Liver (tissue), 3 donors: ENCODE measurements at regions not wholly inside any gene's neighbourhood (a gene's known extent, or its start where the extent isn't known, plus 50 kb on each side); places are given as distances from the start of the nearest gene placed in this dataset.

Source experiments
- JUND ChIP-seq, 2 donors: IDR thresholded peaks; 2 replicates each; pipeline ENCODE4 v1.6.1; 2016; ENCODE audit warnings: antibody characterized with exemption in 2 of 2
- TAF1 ChIP-seq: conservative IDR thresholded peaks from 2 replicates; pipeline ENCODE4 v1.6.1; 2016; ENCODE audit warnings: antibody characterized with exemption, mild to moderate bottlenecking
- TF ChIP-seq, protein P1 (sequence below): fragments of 150-350 bp; IDR thresholded peaks from 2 replicates; pipeline ENCODE4 v1.5.1; 2017; ENCODE audit warnings: improper control_type of control experiment, low read depth, low read length; ENCODE audit not compliant: missing input control
- donor health status: healthy.
- donor health status: healthy.

DNA sequence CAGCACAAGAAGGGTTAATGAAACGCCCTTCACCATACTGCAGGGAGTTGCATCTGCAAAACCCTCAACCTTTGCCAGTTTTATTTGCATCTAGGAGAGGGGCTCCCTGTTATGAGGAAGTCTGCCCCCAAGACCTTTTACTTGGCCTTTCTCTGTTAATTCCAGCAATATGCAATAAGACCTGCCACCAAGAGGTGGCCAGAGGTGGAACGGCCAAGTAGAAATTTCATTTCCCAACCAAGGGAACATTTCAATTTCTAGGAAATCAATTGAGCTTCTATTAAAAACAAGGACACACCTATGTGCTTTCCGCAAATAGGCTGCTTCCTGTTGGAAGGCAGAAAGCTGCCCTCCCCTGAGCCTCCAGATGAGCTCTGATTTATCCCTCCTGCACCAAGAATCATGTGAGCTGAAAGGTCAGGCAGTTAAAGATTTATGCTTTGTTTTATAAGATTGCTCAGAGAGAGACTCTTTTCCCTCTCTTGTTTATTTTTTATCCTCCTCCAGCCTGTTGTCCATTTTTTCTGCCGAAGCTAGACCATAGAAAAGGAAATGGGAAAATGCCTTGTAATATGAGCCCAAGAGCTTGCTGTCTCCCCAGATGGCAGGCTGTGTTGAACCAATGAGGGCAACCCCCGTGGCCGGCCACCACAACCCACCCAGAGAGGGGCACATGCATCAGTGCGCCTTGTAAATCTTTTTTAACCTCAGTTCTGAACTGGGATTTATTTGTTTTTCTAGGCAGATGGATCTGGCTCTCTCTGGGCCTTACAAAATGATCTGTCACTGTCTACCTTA is 572.8 kb downstream of the TLE1 start:
- TF ChIP-seq, protein P1, sequence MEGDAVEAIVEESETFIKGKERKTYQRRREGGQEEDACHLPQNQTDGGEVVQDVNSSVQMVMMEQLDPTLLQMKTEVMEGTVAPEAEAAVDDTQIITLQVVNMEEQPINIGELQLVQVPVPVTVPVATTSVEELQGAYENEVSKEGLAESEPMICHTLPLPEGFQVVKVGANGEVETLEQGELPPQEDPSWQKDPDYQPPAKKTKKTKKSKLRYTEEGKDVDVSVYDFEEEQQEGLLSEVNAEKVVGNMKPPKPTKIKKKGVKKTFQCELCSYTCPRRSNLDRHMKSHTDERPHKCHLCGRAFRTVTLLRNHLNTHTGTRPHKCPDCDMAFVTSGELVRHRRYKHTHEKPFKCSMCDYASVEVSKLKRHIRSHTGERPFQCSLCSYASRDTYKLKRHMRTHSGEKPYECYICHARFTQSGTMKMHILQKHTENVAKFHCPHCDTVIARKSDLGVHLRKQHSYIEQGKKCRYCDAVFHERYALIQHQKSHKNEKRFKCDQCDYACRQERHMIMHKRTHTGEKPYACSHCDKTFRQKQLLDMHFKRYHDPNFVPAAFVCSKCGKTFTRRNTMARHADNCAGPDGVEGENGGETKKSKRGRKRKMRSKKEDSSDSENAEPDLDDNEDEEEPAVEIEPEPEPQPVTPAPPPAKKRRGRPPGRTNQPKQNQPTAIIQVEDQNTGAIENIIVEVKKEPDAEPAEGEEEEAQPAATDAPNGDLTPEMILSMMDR: no peak
- TF ChIP-seq TAF1: no peak
- TF ChIP-seq JUND (IDR thresholded peaks at IDR 0.05): no peak
